K562 (cell line): ENCODE measurements at regions not wholly inside any gene's neighbourhood (a gene's known extent, or its start where the extent isn't known, plus 50 kb on each side); places are given as distances from the start of the nearest gene placed in this dataset.

Source experiments
- ATAC-seq: fragments of 200-7000 bp; cut with Tn5 transposase; 3 replicates; pipeline ENCODE4 v1.9.1; 2020; ENCODE audit warnings: moderate library complexity
- BruUV-seq: library from RNA; stranded (reverse); fragments of 400-500 nt; replicated peaks from 2 replicates; lab custom pipeline; 2021; lab: Mats Ljungman, UMichigan
- CTCF ChIA-PET: fragments of 300-600 bp; formaldehyde crosslinking; extraction: SDS; loops from one replicate; lab custom pipeline; 2021; ENCODE audit warnings: low intra/inter-chr PET ratio; lab: Yijun Ruan, JAX
- POLR2A ChIA-PET: fragments of 300-600, 350-650 bp; sonication (Branson Sonifier 250); formaldehyde crosslinking; extraction: SDS; loops from one replicate; lab custom pipeline; 2021; ENCODE audit warnings: antibody characterized with exemption, inconsistent platforms; lab: Yijun Ruan, JAX
- DNase-seq, 4 experiments: peaks; one replicate each; pipeline versions ENCODE4 v3.0.0 to v3.0.0-alpha.2; 2011 to 2018; ENCODE audit warnings: low spot score in 3 of 4, mixed read lengths in 3 of 4; ENCODE audit errors: extremely low read depth in 1 of 4
- FAIRE-seq: peaks from 2 replicates; lab custom pipeline; 2011; peaks lifted over from hg19 to GRCh38; lab: Jason Lieb, UNC
- H2AFZ ChIP-seq: 2 replicates; pipeline ENCODE4 v1.6.0; 2011; ENCODE audit warnings: low read depth, low read length, control low read depth, inconsistent platforms
- H3K27ac ChIP-seq: fragments of 200-600 bp; 3 replicates; pipeline ENCODE4 v1.8.0; 2011; ENCODE audit warnings: low read depth, mild to moderate bottlenecking, control low read depth, inconsistent platforms, low read length, moderate library complexity, mixed read lengths; ENCODE audit errors: extremely low read depth
- H3K27me3 ChIP-seq, 2 experiments: fragments of 300-600 bp in 1 of 2; 2 replicates in 1 of 2; 3 replicates in 1 of 2; pipeline versions ENCODE4 v1.6.0 to v1.8.0; 2011; ENCODE audit warnings: inconsistent platforms in 2 of 2, low read length in 2 of 2, mild to moderate bottlenecking in 1 of 2, mixed read lengths in 1 of 2, moderate library complexity in 1 of 2; ENCODE audit not compliant: control insufficient read depth in 2 of 2, insufficient read depth in 2 of 2
- H3K36me3 ChIP-seq: fragments of 300-600 bp; 3 replicates; pipeline ENCODE4 v1.8.0; 2011; ENCODE audit warnings: mild to moderate bottlenecking, low read length, inconsistent platforms; ENCODE audit not compliant: control insufficient read depth, insufficient read depth
- H3K4me1 ChIP-seq, 2 experiments: fragments of 200-600 bp in 1 of 2; replicated peaks in 1 of 2; 2 replicates in 1 of 2; 3 replicates in 1 of 2; pipeline versions ENCODE4 v1.5.1 to v1.8.0; 2011; ENCODE audit warnings: inconsistent platforms in 2 of 2, low read length in 2 of 2, mild to moderate bottlenecking in 1 of 2, mixed read lengths in 1 of 2, moderate library complexity in 1 of 2; ENCODE audit not compliant: control insufficient read depth in 2 of 2, insufficient read depth in 2 of 2
- H3K4me2 ChIP-seq: 2 replicates; pipeline ENCODE4 v1.6.1; 2011; ENCODE audit warnings: low read length, control low read depth, inconsistent platforms, mixed read lengths; ENCODE audit not compliant: insufficient read depth
- H3K4me3 ChIP-seq: fragments of 200-600 bp; sonication (generic), shearing (Covaris generic); 2 replicates; pipeline ENCODE4 v1.5.1; 2016; ENCODE audit warnings: control low read depth, inconsistent platforms
- H3K79me2 ChIP-seq: fragments of 200-600 bp; 3 replicates; pipeline ENCODE4 v1.8.0; 2011; ENCODE audit warnings: low read length, inconsistent platforms; ENCODE audit not compliant: control insufficient read depth, insufficient read depth
- H3K9ac ChIP-seq, 2 experiments: 2 replicates each; pipeline versions ENCODE4 v1.6.0 to v1.6.1; 2011; ENCODE audit warnings: low read depth in 2 of 2, low read length in 2 of 2, control low read depth in 1 of 2, inconsistent platforms in 1 of 2, mild to moderate bottlenecking in 1 of 2, mixed read lengths in 1 of 2; ENCODE audit not compliant: insufficient read depth in 1 of 2
- H3K9me1 ChIP-seq: one replicate; pipeline ENCODE4 v1.6.0; 2011; ENCODE audit warnings: inconsistent platforms, mild to moderate bottlenecking, low read length, moderate library complexity; ENCODE audit not compliant: control insufficient read depth, insufficient read depth
- H3K9me3 ChIP-seq: replicated peaks from 2 replicates; pipeline ENCODE4 v1.5.1; 2011; ENCODE audit warnings: low read depth, low read length, inconsistent platforms; ENCODE audit not compliant: control insufficient read depth, insufficient read depth
- H4K20me1 ChIP-seq: replicated peaks from 2 replicates; pipeline ENCODE4 v1.6.1; 2011; ENCODE audit warnings: low read length, inconsistent platforms, mixed read lengths; ENCODE audit not compliant: control insufficient read depth, insufficient read depth
- ARID2 ChIP-seq: fragments of 450-650 bp; IDR thresholded peaks from 2 replicates; pipeline ENCODE4 v1.6.1; 2017; ENCODE audit warnings: antibody characterized with exemption, mild to moderate bottlenecking
- DDX20 ChIP-seq: fragments of 450-650 bp; IDR thresholded peaks from 2 replicates; pipeline ENCODE4 v1.6.1; 2016; ENCODE audit warnings: missing genetic modification characterization, low read depth, mild to moderate bottlenecking, missing compliant biosample characterization, moderate library complexity
- FIP1L1 ChIP-seq: fragments of 200-400 bp; formaldehyde crosslinking; IDR thresholded peaks from 2 replicates; pipeline ENCODE4 v1.6.1; 2018; ENCODE audit warnings: mild to moderate bottlenecking, low read depth, low read length; ENCODE audit not compliant: poor library complexity, severe bottlenecking
- SMARCB1 ChIP-seq: IDR thresholded peaks from 2 replicates; pipeline ENCODE4 v1.6.1; 2011; ENCODE audit warnings: improper control_type of control experiment, low read depth; ENCODE audit not compliant: insufficient read length
- TARDBP ChIP-seq: fragments of 450-650 bp; IDR thresholded peaks from 2 replicates; pipeline ENCODE4 v1.6.1; 2016
- TSC22D4 ChIP-seq: fragments of 450-650 bp; IDR thresholded peaks from 2 replicates; pipeline ENCODE4 v1.6.1; 2016; ENCODE audit warnings: missing genetic modification characterization, missing biosample characterization, control low read depth
- ZNF197 ChIP-seq: fragments of 200-800 bp; sonication (Bioruptor generic); IDR thresholded peaks from 2 replicates; pipeline ENCODE4 v1.6.1; 2016; ENCODE audit warnings: low read depth, missing genetic modification characterization, missing compliant biosample characterization
- ZNF217 ChIP-seq: sonication (generic); formaldehyde crosslinking; IDR thresholded peaks from 2 replicates; pipeline ENCODE4 v1.8.0; 2022; ENCODE audit warnings: mild to moderate bottlenecking, missing genetic modification reagents
- WGBS: fragments of 100-300 bp; shearing (Covaris generic); methylation state at CpG from one replicate; pipeline ENCODE4 v1.1.6; 2016; ENCODE audit warnings: low coverage, mixed read lengths; ENCODE audit not compliant: insufficient coverage; ENCODE audit errors: missing lambda C conversion rate; 5-methylcytosine and 5-hydroxymethylcytosine counted together
- in situ Hi-C: fragments of 300-500 bp; cut with MboI; formaldehyde crosslinking; loops from 4 replicates; pipeline ENCODE4 v1.15.0; 2018; ENCODE audit warnings: inconsistent platforms, mixed read lengths
- intact Hi-C: fragments of 100-400 bp; cut with micrococcal nuclease; formaldehyde crosslinking; loops from 2 replicates; pipeline ENCODE4 v1.14.2; 2022
- TF ChIP-seq, protein P1 (sequence below): fragments of 250-450 bp; sonication (Bioruptor Pico); IDR thresholded peaks from 2 replicates; pipeline ENCODE4 v1.5.0; 2021; ENCODE audit warnings: mild to moderate bottlenecking, moderate library complexity
- TF ChIP-seq, protein P2 (sequence below): sonication (generic); formaldehyde crosslinking; IDR thresholded peaks from 2 replicates; pipeline ENCODE4 v1.8.0; 2022; ENCODE audit warnings: mild to moderate bottlenecking, missing genetic modification reagents
- TF ChIP-seq, protein P3 (sequence below): IDR thresholded peaks from 2 replicates; pipeline ENCODE4 v1.6.1; 2011; ENCODE audit warnings: borderline replicate concordance, low read depth, mild to moderate bottlenecking, moderate library complexity, low read length; ENCODE audit not compliant: insufficient read depth, poor library complexity, severe bottlenecking
- TF ChIP-seq, protein P4 (sequence below): fragments of 150-350 bp; conservative IDR thresholded peaks from 2 replicates; pipeline ENCODE4 v1.6.1; 2014; ENCODE audit warnings: low read length
- TF ChIP-seq, protein P5 (sequence below): fragments of 450-650 bp; formaldehyde crosslinking; IDR thresholded peaks from 2 replicates; pipeline ENCODE4 v1.4.0; 2020; ENCODE audit warnings: mild to moderate bottlenecking, moderate library complexity

DNA sequence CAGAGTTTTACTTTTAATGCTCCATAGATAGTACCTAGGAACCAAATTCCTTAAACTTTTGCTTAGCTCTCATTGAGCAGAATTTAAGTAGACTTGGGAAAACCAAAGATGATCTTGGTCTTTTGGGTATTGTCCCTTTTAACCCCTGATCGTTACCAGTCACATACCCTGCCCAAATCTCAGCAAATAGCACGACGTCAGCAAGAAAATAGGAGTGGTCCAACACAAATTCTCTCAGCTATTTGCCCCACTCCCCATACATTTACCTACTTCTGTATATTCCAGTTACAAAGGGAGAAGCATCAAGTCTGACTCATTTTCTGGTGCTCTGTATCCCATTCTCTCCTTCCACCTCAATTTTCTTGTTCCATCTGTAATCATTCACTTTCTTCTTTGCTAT is 387.3 kb downstream of the CCDC85A start:
- in situ Hi-C loops (no loop called here), intact Hi-C loops (no loop called here)
- ChIA-PET CTCF (no interaction called here), POLR2A (no interaction called here)
- Histone ChIP-seq H3K4me1 (no peaks in the 10 kb centered on the region), H3K4me2 (no peak overlapping the region), H3K79me2 (no peaks in the 10 kb centered on the region), H3K27ac (no peak overlapping the region), H3K9me3 (no peaks in the 10 kb centered on the region), H2AFZ (no peak overlapping the region), H3K27me3 (no peaks in the 10 kb centered on the region), H3K4me3 (no peak overlapping the region), H3K9ac (no peak overlapping the region), H3K9me1 (no peaks in the 10 kb centered on the region), H4K20me1 (no peaks in the 10 kb centered on the region), H3K36me3 (no peaks in the 10 kb centered on the region)
- no TSS peak for BruUV-seq
- no peak for DNase-seq
- no peak for FAIRE-seq
- 0% methylated on average over 3 of the region's 3 CpGs for WGBS
- no peak for ATAC-seq
- TF ChIP-seq, protein P1, sequence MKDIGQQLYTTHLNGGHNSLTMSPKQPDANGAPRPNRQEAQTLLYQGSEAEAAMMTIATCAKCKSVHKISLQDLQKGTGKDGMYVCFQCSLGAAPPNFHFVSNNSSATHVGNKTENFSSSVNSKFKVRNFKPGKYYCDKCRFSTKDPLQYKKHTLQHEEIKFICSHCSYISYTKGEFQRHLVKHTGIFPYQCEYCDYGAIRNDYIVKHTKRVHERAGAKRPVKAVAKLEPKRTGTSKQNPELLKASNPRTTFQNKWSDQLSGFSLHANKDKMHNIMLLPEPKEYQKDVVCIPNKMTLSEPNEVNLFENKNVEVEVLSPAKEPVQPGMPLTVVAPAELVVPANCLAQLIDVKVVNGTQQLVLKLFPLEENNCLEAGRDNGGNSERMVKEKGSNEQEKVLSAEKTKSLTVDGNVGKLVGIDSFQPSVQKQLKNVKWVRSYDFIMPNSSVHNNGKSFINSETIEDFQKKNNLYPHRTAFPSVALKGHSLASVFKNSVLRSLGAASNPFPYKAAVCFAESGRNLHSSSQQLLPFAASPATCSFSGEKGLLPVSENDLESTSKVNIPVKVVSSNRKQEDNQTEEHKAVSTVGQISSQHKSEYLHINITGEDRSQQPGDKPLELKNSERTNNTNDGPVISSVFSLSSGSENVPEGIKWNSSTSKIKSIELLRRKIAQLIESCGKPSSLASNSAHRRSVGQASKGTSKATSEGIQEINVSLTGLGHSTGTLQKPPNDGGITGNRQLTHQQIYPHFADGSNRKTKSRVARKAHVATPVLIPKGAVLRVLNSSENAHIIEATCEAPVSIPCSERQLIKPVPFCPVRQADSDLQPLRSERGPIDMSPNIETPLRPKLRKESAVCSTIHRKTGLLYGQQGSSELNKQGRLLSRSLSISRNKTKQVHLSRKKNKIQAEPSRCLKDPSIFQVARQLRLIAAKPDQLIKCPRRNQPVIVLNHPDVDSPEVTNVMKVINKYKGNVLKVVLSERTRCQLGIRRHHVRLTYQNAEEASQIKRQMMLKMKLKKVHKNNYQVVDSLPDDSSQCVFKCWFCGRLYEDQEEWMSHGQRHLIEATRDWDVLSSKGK = no peak
- TF ChIP-seq, protein P2, sequence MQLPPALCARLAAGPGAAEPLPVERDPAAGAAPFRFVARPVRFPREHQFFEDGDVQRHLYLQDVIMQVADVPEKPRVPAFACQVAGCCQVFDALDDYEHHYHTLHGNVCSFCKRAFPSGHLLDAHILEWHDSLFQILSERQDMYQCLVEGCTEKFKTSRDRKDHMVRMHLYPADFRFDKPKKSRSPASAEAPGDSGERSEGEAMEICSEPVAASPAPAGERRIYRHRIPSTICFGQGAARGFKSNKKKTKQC = no peak
- TF ChIP-seq ZNF217 (CRISPR knock-in tag) (no peak), FIP1L1 (no peak), SMARCB1 (no peak), TSC22D4 (tag) (no peak), DDX20 (no peak), TARDBP (no peak), ZNF197 (CRISPR knock-in tag) (no peak), ARID2 (no peak)
- TF ChIP-seq, protein P3, sequence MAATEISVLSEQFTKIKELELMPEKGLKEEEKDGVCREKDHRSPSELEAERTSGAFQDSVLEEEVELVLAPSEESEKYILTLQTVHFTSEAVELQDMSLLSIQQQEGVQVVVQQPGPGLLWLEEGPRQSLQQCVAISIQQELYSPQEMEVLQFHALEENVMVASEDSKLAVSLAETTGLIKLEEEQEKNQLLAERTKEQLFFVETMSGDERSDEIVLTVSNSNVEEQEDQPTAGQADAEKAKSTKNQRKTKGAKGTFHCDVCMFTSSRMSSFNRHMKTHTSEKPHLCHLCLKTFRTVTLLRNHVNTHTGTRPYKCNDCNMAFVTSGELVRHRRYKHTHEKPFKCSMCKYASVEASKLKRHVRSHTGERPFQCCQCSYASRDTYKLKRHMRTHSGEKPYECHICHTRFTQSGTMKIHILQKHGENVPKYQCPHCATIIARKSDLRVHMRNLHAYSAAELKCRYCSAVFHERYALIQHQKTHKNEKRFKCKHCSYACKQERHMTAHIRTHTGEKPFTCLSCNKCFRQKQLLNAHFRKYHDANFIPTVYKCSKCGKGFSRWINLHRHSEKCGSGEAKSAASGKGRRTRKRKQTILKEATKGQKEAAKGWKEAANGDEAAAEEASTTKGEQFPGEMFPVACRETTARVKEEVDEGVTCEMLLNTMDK = no peak
- TF ChIP-seq, protein P4, sequence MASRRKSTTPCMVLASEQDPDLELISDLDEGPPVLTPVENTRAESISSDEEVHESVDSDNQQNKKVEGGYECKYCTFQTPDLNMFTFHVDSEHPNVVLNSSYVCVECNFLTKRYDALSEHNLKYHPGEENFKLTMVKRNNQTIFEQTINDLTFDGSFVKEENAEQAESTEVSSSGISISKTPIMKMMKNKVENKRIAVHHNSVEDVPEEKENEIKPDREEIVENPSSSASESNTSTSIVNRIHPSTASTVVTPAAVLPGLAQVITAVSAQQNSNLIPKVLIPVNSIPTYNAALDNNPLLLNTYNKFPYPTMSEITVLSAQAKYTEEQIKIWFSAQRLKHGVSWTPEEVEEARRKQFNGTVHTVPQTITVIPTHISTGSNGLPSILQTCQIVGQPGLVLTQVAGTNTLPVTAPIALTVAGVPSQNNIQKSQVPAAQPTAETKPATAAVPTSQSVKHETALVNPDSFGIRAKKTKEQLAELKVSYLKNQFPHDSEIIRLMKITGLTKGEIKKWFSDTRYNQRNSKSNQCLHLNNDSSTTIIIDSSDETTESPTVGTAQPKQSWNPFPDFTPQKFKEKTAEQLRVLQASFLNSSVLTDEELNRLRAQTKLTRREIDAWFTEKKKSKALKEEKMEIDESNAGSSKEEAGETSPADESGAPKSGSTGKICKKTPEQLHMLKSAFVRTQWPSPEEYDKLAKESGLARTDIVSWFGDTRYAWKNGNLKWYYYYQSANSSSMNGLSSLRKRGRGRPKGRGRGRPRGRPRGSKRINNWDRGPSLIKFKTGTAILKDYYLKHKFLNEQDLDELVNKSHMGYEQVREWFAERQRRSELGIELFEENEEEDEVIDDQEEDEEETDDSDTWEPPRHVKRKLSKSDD = no peak
- TF ChIP-seq, protein P5, sequence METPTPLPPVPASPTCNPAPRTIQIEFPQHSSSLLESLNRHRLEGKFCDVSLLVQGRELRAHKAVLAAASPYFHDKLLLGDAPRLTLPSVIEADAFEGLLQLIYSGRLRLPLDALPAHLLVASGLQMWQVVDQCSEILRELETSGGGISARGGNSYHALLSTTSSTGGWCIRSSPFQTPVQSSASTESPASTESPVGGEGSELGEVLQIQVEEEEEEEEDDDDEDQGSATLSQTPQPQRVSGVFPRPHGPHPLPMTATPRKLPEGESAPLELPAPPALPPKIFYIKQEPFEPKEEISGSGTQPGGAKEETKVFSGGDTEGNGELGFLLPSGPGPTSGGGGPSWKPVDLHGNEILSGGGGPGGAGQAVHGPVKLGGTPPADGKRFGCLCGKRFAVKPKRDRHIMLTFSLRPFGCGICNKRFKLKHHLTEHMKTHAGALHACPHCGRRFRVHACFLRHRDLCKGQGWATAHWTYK (CRISPR knock-in tag) = no peak
